Neural progenitor cell (in vitro differentiated cells): ENCODE measurements at regions not wholly inside any gene's neighbourhood (a gene's known extent, or its start where the extent isn't known, plus 50 kb on each side); places are given as distances from the start of the nearest gene placed in this dataset.

Experiments
- DNase-seq: peaks from one replicate; pipeline ENCODE4 v3.0.0-alpha.2; 2016; ENCODE audit warnings: low spot score
- H2AFZ ChIP-seq: fragments of 200-600 bp; sonication (generic); replicated peaks from 2 replicates; pipeline ENCODE4 v1.6.1; 2016; ENCODE audit warnings: antibody characterized with exemption
- H3F3A ChIP-seq: fragments of 200-600 bp; sonication (generic); 2 replicates; pipeline ENCODE4 v1.6.1; 2016; ENCODE audit warnings: antibody characterized with exemption, low read depth
- H3K27ac ChIP-seq: fragments of 200-600 bp; sonication (generic); 2 replicates; pipeline ENCODE4 v1.5.1; 2016; ENCODE audit warnings: mild to moderate bottlenecking
- H3K27me3 ChIP-seq: fragments of 200-600 bp; sonication (generic); 2 replicates; pipeline ENCODE4 v1.6.1; 2016; ENCODE audit warnings: mild to moderate bottlenecking, moderate library complexity
- H3K36me3 ChIP-seq: fragments of 200-600 bp; sonication (generic); 2 replicates; pipeline ENCODE4 v1.5.1; 2016
- H3K4me1 ChIP-seq: fragments of 200-600 bp; sonication (generic); 2 replicates; pipeline ENCODE4 v1.6.1; 2016; ENCODE audit warnings: mixed run types
- H3K4me2 ChIP-seq: fragments of 200-600 bp; sonication (generic); 2 replicates; pipeline ENCODE4 v1.6.1; 2016
- H3K4me3 ChIP-seq: fragments of 200-600 bp; sonication (generic); 2 replicates; pipeline ENCODE4 v1.5.1; 2016
- H3K79me2 ChIP-seq: fragments of 200-600 bp; sonication (generic); 2 replicates; pipeline ENCODE4 v1.6.1; 2016; ENCODE audit warnings: low read depth
- H3K9ac ChIP-seq: fragments of 200-600 bp; sonication (generic); 2 replicates; pipeline ENCODE4 v1.6.1; 2016
- H3K9me3 ChIP-seq: fragments of 200-600 bp; sonication (generic); 2 replicates; pipeline ENCODE4 v1.5.1; 2016; ENCODE audit warnings: low read depth
- H4K20me1 ChIP-seq: fragments of 200-600 bp; sonication (generic); 2 replicates; pipeline ENCODE4 v1.6.1; 2016; ENCODE audit warnings: low read depth
- H3K27ac Mint-ChIP-seq: 3 replicates; pipeline ENCODE4 v1.8.0; 2021; ENCODE audit warnings: mixed read lengths
- H3K27me3 Mint-ChIP-seq: 2 replicates; pipeline ENCODE4 v1.8.0; 2022; ENCODE audit warnings: low read depth, mild to moderate bottlenecking, inconsistent platforms, moderate library complexity, mixed read lengths; ENCODE audit not compliant: insufficient read depth
- H3K36me3 Mint-ChIP-seq: 3 replicates; pipeline ENCODE4 v1.8.0; 2021; ENCODE audit warnings: mixed read lengths
- H3K4me1 Mint-ChIP-seq: 3 replicates; pipeline ENCODE4 v1.8.0; 2021; ENCODE audit warnings: mixed read lengths
- H3K4me3 Mint-ChIP-seq: 3 replicates; pipeline ENCODE4 v1.8.0; 2021; ENCODE audit warnings: mild to moderate bottlenecking, moderate library complexity, mixed read lengths
- H3K9me3 Mint-ChIP-seq: 3 replicates; pipeline ENCODE4 v1.8.0; 2020; ENCODE audit warnings: mixed read lengths
- CTCF ChIP-seq: fragments of 200-600 bp; sonication (generic); IDR thresholded peaks from 2 replicates; pipeline ENCODE4 v1.5.1; 2017; ENCODE audit warnings: antibody characterized with exemption, mild to moderate bottlenecking
- EZH2 ChIP-seq: fragments of 200-600 bp; sonication (generic); IDR thresholded peaks from 2 replicates; pipeline ENCODE4 v1.6.1; 2017; ENCODE audit warnings: antibody characterized with exemption, mild to moderate bottlenecking, moderate library complexity
- EZH2phosphoT487 ChIP-seq: fragments of 200-600 bp; sonication (generic); IDR thresholded peaks from 2 replicates; pipeline ENCODE4 v1.6.1; 2017; ENCODE audit warnings: antibody characterized with exemption

- Histone ChIP-seq H3K27me3 (no peaks in the 10 kb centered on the region), H2AFZ (no peak overlapping the region), H3K79me2 (no peaks in the 10 kb centered on the region), H3K36me3 (no peaks in the 10 kb centered on the region), H4K20me1 (no peaks in the 10 kb centered on the region), H3K27ac (no peak overlapping the region), H3K9ac (no peak overlapping the region), H3K9me3 (no peaks in the 10 kb centered on the region), H3K4me1 (no peaks in the 10 kb centered on the region), H3K4me3 (no peak overlapping the region), H3K4me2 (no peak overlapping the region), H3F3A (no peaks in the 10 kb centered on the region)
- Mint-ChIP-seq H3K36me3 (no peaks in the 10 kb centered on the region), H3K27ac (no peak overlapping the region), H3K4me1 (no peaks in the 10 kb centered on the region), H3K27me3 (no peaks in the 10 kb centered on the region), H3K4me3 (no peak overlapping the region), H3K9me3 (peaks cover 2% of the 10 kb centered on the region)
- TF ChIP-seq EZH2phosphoT487: no peak
- TF ChIP-seq CTCF: no peak
- TF ChIP-seq EZH2: no peak
- no peak for DNase-seq
Measured at GRCh38 chr13:103174966-103175365, 108.7 kb upstream of the SLC10A2 start.

DNA sequence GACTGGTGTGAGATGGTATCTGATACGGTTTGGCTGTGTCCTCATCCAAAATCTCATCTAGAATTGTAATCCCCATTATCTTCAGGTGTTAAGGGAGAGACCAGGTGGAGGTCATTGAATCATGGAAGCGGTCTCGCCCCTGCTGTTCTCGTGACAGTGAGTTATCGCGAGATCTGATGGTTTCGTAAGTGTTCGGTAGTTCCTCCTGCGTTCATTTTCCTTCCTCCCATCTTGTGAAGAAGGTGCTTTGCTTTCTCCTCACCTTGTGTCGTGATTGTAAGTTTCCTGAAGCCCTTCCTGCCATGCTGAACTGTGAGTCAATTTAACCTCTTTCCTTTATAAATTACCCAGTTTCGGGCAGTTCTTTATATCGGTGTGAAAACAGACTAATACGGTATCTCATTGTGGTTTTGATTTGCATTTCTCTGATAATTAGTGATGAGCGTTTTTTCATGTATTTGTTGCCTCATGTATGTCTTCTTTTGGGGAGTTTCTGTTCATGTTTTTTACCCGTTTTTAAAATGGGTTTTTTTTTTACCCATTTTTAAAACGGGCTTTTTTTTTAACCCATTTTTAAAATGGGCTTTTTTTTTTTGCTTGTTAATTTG is 102.8 kb upstream of the SLC10A2 start:
- Histone ChIP-seq H3K27me3 (no peaks in the 10 kb centered on the region), H3K4me3 (no peak overlapping the region), H2AFZ (no peak overlapping the region), H3K79me2 (no peaks in the 10 kb centered on the region), H4K20me1 (no peaks in the 10 kb centered on the region), H3K36me3 (no peaks in the 10 kb centered on the region), H3K4me2 (no peak overlapping the region), H3K9ac (no peak overlapping the region), H3K4me1 (peaks cover 13% of the 10 kb centered on the region), H3K9me3 (no peaks in the 10 kb centered on the region), H3K27ac (no peak overlapping the region), H3F3A (no peaks in the 10 kb centered on the region)
- Mint-ChIP-seq H3K4me1 (peaks cover 7% of the 10 kb centered on the region), H3K36me3 (peaks cover 2% of the 10 kb centered on the region), H3K27me3 (no peaks in the 10 kb centered on the region), H3K27ac (no peak overlapping the region), H3K9me3 (peaks cover 4% of the 10 kb centered on the region), H3K4me3 (no peak overlapping the region)
- DNase-seq: no peak
- TF ChIP-seq CTCF (no peak), EZH2 (no peak), EZH2phosphoT487 (no peak)

DNA sequence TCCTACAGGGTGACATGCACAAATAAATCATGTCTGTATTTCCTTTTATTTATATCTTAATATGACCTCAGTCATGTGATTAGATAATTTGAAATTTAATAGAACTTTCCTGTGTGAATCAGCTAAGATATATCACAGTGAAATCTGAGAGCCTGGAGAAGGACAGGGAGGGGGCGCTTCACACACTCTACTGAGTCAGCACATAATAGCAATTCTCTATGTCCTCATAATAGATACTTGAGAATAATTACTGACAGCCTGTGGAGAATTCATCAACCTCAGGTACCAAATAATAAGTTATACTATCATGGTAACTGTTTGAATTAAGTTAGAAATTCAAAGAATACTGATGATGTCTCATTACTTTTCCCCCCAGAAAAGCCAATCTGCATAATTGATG is 98.0 kb upstream of the SLC10A2 start:
- H3K27ac Mint-ChIP-seq: no peak overlapping the region
- H3K4me3 Mint-ChIP-seq: no peak overlapping the region
- Histone ChIP-seq H3K4me3 (no peak overlapping the region), H3K27ac (no peak overlapping the region), H3K36me3 (no peaks in the 10 kb centered on the region), H2AFZ (no peak overlapping the region), H3K4me2 (no peak overlapping the region), H3K27me3 (no peaks in the 10 kb centered on the region), H3K9ac (no peak overlapping the region), H4K20me1 (no peaks in the 10 kb centered on the region), H3F3A (no peaks in the 10 kb centered on the region), H3K79me2 (no peaks in the 10 kb centered on the region), H3K4me1 (peaks cover 13% of the 10 kb centered on the region), H3K9me3 (no peaks in the 10 kb centered on the region)
- TF ChIP-seq EZH2phosphoT487: no peak
- TF ChIP-seq CTCF: no peak
- no peak for TF ChIP-seq EZH2
- peaks cover 7% of the 10 kb centered on the region for H3K4me1 Mint-ChIP-seq
- H3K36me3 Mint-ChIP-seq: peaks cover 2% of the 10 kb centered on the region
- peaks cover 9% of the 10 kb centered on the region for H3K9me3 Mint-ChIP-seq
- H3K27me3 Mint-ChIP-seq: peaks cover 2% of the 10 kb centered on the region
- no peak for DNase-seq
